C4-2B (cell line): ENCODE measurements at regions not wholly inside any gene's neighbourhood (a gene's known extent, or its start where the extent isn't known, plus 50 kb on each side); places are given as distances from the start of the nearest gene placed in this dataset.

ENCODE experiments used
- CTCF ChIP-seq: fragments of 450-650 bp; conservative IDR thresholded peaks from 2 replicates; pipeline ENCODE4 v1.5.1; 2017; ENCODE audit warnings: mild to moderate bottlenecking
- ZFX ChIP-seq: fragments of 450-650 bp; IDR thresholded peaks from 2 replicates; pipeline ENCODE4 v1.6.1; 2017

GRCh38 chr2:174693344-174693743 is 70.9 kb downstream of the CHRNA1 start:
- no peak for TF ChIP-seq CTCF
- TF ChIP-seq ZFX: no peak
